ENCODE measurements at regions not wholly inside any gene's neighbourhood (a gene's known extent, or its start where the extent isn't known, plus 50 kb on each side); places are given as distances from the start of the nearest gene placed in this dataset.

DNA sequence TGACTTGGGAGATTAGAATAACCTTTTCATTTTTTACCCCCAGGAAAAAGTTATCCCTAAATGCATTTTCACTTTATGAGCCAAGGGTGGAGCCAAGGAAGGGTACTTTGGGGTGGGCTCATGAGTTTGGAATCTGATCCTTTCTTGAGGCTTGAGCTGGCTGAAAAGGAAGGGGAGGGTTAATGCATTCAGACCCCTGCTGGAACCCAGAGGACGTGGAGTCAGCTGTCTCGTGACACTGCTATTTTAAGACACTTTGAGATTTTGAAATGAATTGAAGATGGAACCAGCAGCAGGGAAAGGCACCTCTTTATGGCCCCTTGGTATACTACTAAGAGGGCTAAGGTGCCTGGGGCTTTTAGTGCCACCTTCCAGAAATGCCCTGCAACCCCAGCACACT lies 90.4 kb downstream of the MARCHF4 start:
- TF ChIP-seq SREBF2 (IDR thresholded peaks at IDR 0.05) (no peak), HOXB5 (CRISPR knock-in tag; IDR thresholded peaks at IDR 0.05) (no peak), BHLHE40 (IDR thresholded peaks at IDR 0.05; ENCODE audit: low read depth, low read length) (no peak), ZSCAN20 (CRISPR knock-in tag; IDR thresholded peaks at IDR 0.05) (no peak), RARB (CRISPR knock-in tag; IDR thresholded peaks at IDR 0.05) (no peak), EHMT2 (IDR thresholded peaks at IDR 0.05; ENCODE audit: low read depth) (no peak), ZFP36 (IDR thresholded peaks at IDR 0.05; ENCODE audit: borderline replicate concordance, partially characterized antibody) (no peak), EHF (CRISPR knock-in tag; IDR thresholded peaks at IDR 0.05) (no peak)
- TF ChIP-seq, protein P1, sequence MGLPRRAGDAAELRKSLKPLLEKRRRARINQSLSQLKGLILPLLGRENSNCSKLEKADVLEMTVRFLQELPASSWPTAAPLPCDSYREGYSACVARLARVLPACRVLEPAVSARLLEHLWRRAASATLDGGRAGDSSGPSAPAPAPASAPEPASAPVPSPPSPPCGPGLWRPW (IDR thresholded peaks at IDR 0.05): no peak
- CTCF ChIA-PET: no interaction called here
- Histone ChIP-seq H3K4me3 (no peak overlapping the region), H3K4me2 (no peak overlapping the region), H3K9me3 (no peaks in the 10 kb centered on the region), H3K27ac (no peak overlapping the region), H3K4me1 (peaks cover 4% of the 10 kb centered on the region)
- POLR2A ChIA-PET: no interaction called here
- WGBS (ENCODE audit: missing lambda C conversion rate): 64% methylated on average over 2 of the region's 2 CpGs
- FAIRE-seq: no peak
- DNase-seq (ENCODE audit: low read depth in 1 of 2, low spot score in 1 of 2): no peak
- no peak for ATAC-seq

DNA sequence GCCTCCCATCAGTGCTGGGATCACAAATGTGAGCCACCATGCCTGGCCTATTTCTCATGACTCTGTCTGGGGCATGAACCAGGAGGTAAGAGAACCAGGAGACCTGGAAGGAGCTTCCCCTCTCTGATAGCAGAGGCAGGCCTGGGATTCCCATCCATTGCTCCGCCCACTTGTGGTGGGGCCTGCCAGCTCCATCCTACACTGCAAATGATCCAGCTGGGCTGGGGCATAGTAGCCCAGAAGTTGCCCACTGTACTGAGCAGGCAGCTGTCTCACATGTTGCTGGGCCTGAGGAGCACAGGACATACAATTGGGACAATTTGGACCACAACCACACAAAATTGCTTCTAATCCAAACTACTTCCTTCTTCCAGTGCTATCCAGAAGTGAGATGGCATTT lies 91.0 kb downstream of the MARCHF4 start:
- no peaks in the 10 kb centered on the region for H3K9me3 ChIP-seq
- DNase-seq (ENCODE audit: low read depth in 1 of 2, low spot score in 1 of 2) (no peak), ATAC-seq (no peak), FAIRE-seq (no peak)
- 100% methylated on average over 1 of the region's 1 CpG for WGBS (ENCODE audit: missing lambda C conversion rate)
- ChIA-PET POLR2A (no interaction called here), CTCF (interaction anchor here (1.2 kb wide), 1 partner anchor 14 kb away, joined by 4 read pairs; no protein-coding TSS in a partner anchor)
- no peak overlapping the region for H3K4me2 ChIP-seq
- no peaks in the 10 kb centered on the region for H3K4me1 ChIP-seq
- no peak overlapping the region for H3K27ac ChIP-seq
- no peak overlapping the region for H3K4me3 ChIP-seq
- no peak for TF ChIP-seq HOXA7 (CRISPR knock-in tag; IDR thresholded peaks at IDR 0.05)
- TF ChIP-seq PHF8 (IDR thresholded peaks at IDR 0.05; ENCODE audit: borderline replicate concordance, low read depth): no peak

DNA sequence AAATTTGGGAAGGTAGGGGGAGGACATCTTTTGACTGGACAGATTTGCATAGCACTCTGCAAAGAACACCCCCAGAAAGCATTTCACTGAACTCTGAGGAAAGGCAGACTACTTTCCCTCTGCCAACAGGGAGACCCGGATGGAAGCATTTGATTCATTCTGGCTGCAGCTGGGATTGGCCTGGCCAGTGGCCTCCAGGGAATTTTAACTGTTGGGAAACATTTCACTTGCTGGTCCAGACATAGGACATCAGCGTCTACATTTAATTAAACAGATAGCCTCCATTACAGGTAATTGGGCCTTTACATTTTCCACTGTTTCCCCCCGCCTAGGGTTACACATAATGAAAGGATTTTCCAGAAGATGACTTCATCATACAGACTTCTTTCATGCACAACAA lies 92.8 kb downstream of the MARCHF4 start:
- TF ChIP-seq, protein P2, sequence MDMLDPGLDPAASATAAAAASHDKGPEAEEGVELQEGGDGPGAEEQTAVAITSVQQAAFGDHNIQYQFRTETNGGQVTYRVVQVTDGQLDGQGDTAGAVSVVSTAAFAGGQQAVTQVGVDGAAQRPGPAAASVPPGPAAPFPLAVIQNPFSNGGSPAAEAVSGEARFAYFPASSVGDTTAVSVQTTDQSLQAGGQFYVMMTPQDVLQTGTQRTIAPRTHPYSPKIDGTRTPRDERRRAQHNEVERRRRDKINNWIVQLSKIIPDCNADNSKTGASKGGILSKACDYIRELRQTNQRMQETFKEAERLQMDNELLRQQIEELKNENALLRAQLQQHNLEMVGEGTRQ (IDR thresholded peaks at IDR 0.05): no peak
- no peak for TF ChIP-seq CHD4 (IDR thresholded peaks at IDR 0.05; ENCODE audit: borderline replicate concordance)
- no peak for TF ChIP-seq POLR2AphosphoS2 (conservative IDR thresholded peaks at IDR 0.05; ENCODE audit: low read length)
- TF ChIP-seq SREBF2 (IDR thresholded peaks at IDR 0.05): no peak
- TF ChIP-seq HEYL (CRISPR knock-in tag; IDR thresholded peaks at IDR 0.05): no peak
- TF ChIP-seq BHLHE40 (IDR thresholded peaks at IDR 0.05; ENCODE audit: low read depth, low read length): no peak
- no peak for TF ChIP-seq NR3C1 (IDR thresholded peaks at IDR 0.05)
- TF ChIP-seq, protein P3, sequence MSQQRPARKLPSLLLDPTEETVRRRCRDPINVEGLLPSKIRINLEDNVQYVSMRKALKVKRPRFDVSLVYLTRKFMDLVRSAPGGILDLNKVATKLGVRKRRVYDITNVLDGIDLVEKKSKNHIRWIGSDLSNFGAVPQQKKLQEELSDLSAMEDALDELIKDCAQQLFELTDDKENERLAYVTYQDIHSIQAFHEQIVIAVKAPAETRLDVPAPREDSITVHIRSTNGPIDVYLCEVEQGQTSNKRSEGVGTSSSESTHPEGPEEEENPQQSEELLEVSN (IDR thresholded peaks at IDR 0.05; ENCODE audit: borderline replicate concordance, low read depth): no peak
- TF ChIP-seq GATA3 (IDR thresholded peaks at IDR 0.05; ENCODE audit: borderline replicate concordance): no peak
- TF ChIP-seq JUNB (IDR thresholded peaks at IDR 0.05): no peak
- TF ChIP-seq, protein P4, sequence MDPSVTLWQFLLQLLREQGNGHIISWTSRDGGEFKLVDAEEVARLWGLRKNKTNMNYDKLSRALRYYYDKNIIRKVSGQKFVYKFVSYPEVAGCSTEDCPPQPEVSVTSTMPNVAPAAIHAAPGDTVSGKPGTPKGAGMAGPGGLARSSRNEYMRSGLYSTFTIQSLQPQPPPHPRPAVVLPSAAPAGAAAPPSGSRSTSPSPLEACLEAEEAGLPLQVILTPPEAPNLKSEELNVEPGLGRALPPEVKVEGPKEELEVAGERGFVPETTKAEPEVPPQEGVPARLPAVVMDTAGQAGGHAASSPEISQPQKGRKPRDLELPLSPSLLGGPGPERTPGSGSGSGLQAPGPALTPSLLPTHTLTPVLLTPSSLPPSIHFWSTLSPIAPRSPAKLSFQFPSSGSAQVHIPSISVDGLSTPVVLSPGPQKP (IDR thresholded peaks at IDR 0.05; ENCODE audit: low read depth, low read length): no peak
- TF ChIP-seq CBX2 (IDR thresholded peaks at IDR 0.05; ENCODE audit: borderline replicate concordance, low read depth): no peak
- TF ChIP-seq, protein P5, sequence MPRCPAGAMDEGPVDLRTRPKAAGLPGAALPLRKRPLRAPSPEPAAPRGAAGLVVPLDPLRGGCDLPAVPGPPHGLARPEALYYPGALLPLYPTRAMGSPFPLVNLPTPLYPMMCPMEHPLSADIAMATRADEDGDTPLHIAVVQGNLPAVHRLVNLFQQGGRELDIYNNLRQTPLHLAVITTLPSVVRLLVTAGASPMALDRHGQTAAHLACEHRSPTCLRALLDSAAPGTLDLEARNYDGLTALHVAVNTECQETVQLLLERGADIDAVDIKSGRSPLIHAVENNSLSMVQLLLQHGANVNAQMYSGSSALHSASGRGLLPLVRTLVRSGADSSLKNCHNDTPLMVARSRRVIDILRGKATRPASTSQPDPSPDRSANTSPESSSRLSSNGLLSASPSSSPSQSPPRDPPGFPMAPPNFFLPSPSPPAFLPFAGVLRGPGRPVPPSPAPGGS (IDR thresholded peaks at IDR 0.05): no peak
- TF ChIP-seq EHF (CRISPR knock-in tag; IDR thresholded peaks at IDR 0.05): no peak
- no peak for TF ChIP-seq ZFP36 (IDR thresholded peaks at IDR 0.05; ENCODE audit: borderline replicate concordance, partially characterized antibody)
- TF ChIP-seq HOXB13 (CRISPR knock-in tag; IDR thresholded peaks at IDR 0.05; ENCODE audit: low read depth): no peak
- H3K27ac ChIP-seq: no peak overlapping the region
- no peak overlapping the region for H3K4me3 ChIP-seq
- ChIA-PET CTCF (no interaction called here), POLR2A (no interaction called here)
- no peak for DNase-seq (ENCODE audit: low read depth in 1 of 2, low spot score in 1 of 2)
- no peak for FAIRE-seq
- no peak overlapping the region for H3K4me2 ChIP-seq
- H3K4me1 ChIP-seq: no peaks in the 10 kb centered on the region
- no peak for ATAC-seq
- 91% methylated on average over 3 of the region's 3 CpGs for WGBS (ENCODE audit: missing lambda C conversion rate)
- no peaks in the 10 kb centered on the region for H3K9me3 ChIP-seq
